ENCODE measurements at regions not wholly inside any gene's neighbourhood (a gene's known extent, or its start where the extent isn't known, plus 50 kb on each side); places are given as distances from the start of the nearest gene placed in this dataset.

DNA sequence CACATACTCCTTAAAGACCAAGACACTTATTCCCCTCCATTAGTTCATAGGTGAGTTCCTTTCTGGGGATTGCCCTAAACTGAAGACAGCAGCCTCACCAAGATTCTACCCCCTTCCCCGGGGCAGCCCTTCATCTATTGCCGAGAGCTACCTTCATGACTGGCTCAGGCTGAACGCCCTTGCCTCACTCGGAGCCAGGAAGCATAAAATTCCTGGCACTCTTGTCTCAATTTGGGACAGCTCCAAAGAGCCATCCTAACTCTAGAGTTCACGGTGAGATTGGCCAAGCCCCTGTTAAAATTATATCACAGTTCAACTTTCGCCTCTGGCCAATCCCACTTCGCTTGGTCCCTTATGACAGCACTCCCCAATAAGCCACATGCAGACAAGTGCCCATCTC lies 113.0 kb upstream of the PROX1 start:
- TF ChIP-seq, protein P1, sequence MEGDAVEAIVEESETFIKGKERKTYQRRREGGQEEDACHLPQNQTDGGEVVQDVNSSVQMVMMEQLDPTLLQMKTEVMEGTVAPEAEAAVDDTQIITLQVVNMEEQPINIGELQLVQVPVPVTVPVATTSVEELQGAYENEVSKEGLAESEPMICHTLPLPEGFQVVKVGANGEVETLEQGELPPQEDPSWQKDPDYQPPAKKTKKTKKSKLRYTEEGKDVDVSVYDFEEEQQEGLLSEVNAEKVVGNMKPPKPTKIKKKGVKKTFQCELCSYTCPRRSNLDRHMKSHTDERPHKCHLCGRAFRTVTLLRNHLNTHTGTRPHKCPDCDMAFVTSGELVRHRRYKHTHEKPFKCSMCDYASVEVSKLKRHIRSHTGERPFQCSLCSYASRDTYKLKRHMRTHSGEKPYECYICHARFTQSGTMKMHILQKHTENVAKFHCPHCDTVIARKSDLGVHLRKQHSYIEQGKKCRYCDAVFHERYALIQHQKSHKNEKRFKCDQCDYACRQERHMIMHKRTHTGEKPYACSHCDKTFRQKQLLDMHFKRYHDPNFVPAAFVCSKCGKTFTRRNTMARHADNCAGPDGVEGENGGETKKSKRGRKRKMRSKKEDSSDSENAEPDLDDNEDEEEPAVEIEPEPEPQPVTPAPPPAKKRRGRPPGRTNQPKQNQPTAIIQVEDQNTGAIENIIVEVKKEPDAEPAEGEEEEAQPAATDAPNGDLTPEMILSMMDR (IDR thresholded peaks at IDR 0.05), result no peak
- no peak for TF ChIP-seq POLR2A (IDR thresholded peaks at IDR 0.05)
- no peak for TF ChIP-seq POLR2AphosphoS5 (IDR thresholded peaks at IDR 0.05)
